Adrenal gland (tissue), 5 donors: ENCODE measurements at regions not wholly inside any gene's neighbourhood (a gene's known extent, or its start where the extent isn't known, plus 50 kb on each side); places are given as distances from the start of the nearest gene placed in this dataset.

Experiments used
- POLR2A ChIP-seq, 2 donors: fragments of 450-650 bp; IDR thresholded peaks; one replicate each; pipeline ENCODE4 v1.6.1; 2017; ENCODE audit warnings: antibody characterized with exemption in 2 of 2, mild to moderate bottlenecking in 2 of 2, moderate library complexity in 1 of 2
- TF ChIP-seq, protein P1 (sequence below), 6 experiments: fragments of 450-650 bp in 4 of 6; fragments of 200-600 bp in 2 of 6; sonication (generic) in 1 of 6; IDR thresholded peaks; 1 replicate in 5 of 6; 2 replicates in 1 of 6; pipeline versions ENCODE4 v1.5.1 to v1.8.0; 2016 to 2021; ENCODE audit warnings: antibody characterized with exemption in 6 of 6, mild to moderate bottlenecking in 2 of 6, moderate library complexity in 1 of 6
- donor health status: DM: no; HTN: no; CAD: no.

DNA sequence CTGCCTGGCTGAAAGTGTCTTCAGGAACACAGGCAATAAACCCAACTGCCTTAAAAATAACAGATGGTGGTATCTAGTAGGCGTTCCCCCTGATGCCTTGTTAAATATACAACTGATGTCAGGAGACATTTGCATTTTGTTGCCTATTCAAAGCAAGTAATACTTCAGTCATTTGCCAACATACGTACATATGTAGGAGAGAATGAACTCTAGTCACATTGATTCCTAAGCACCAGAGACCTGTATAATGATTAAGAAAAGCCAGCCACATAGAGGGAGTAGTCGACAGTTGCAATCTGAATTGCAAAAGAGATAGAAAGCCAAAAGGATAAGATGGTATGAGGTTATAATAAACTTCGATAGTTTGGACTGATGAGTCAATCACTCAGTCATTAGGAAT is 191.0 kb upstream of the EMCN start:
- TF ChIP-seq, protein P1, sequence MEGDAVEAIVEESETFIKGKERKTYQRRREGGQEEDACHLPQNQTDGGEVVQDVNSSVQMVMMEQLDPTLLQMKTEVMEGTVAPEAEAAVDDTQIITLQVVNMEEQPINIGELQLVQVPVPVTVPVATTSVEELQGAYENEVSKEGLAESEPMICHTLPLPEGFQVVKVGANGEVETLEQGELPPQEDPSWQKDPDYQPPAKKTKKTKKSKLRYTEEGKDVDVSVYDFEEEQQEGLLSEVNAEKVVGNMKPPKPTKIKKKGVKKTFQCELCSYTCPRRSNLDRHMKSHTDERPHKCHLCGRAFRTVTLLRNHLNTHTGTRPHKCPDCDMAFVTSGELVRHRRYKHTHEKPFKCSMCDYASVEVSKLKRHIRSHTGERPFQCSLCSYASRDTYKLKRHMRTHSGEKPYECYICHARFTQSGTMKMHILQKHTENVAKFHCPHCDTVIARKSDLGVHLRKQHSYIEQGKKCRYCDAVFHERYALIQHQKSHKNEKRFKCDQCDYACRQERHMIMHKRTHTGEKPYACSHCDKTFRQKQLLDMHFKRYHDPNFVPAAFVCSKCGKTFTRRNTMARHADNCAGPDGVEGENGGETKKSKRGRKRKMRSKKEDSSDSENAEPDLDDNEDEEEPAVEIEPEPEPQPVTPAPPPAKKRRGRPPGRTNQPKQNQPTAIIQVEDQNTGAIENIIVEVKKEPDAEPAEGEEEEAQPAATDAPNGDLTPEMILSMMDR (IDR thresholded peaks at IDR 0.05), result no peak
- no peak for TF ChIP-seq POLR2A (IDR thresholded peaks at IDR 0.05)
